Smooth muscle cell of the brain vasculature (primary cell): ENCODE measurements at regions not wholly inside any gene's neighbourhood (a gene's known extent, or its start where the extent isn't known, plus 50 kb on each side); places are given as distances from the start of the nearest gene placed in this dataset.
A peak's percentile ranks its signal among the peaks of the same experiment; 100 is the strongest.

ENCODE experiments used
- DNase-seq: peaks from one replicate; pipeline ENCODE4 v3.0.0-alpha.2; 2012; ENCODE audit warnings: low read depth, low spot score

- no peak for DNase-seq
Observed at GRCh38 chr12:47560415-47560814, 145.4 kb downstream of the RPAP3 start.

DNA sequence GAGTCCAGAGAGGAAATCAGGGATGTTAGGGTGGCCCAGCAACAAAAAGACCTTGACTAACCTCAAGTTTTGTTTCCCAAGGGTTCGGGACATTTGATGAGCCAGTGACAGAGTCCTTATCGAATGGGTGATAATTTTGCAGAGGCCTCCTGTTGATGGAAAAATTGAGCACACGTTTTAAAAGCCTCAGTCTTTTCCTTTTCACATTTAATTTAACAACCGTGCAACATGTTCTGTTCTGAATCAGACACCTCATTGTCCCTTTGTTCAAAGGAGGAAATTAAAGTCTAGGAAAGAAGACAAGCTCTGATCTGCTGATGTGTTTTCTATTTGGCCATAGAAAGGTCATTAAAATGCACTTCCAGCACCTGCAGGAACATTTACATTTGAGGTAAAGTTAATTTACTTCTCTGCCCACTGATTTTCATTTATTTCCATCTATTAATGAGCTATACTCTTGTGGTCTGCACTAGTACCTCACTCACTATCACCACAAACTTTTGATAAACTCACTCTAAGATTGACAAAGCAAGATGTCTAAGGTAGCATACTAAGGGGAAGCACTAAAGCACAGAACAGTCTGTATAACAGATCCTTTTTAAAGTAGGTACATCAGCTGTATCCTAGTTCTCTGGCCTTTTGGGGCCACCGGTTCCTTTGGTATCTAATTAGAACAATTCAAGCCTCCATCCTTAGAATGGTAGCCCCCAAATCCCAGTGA, 147.0 kb downstream of the RPAP3 start:
- no peak for DNase-seq

- DNase-seq, result no peak
Observed at GRCh38 chr12:47557386-47557785, 148.4 kb downstream of the RPAP3 start.

DNA sequence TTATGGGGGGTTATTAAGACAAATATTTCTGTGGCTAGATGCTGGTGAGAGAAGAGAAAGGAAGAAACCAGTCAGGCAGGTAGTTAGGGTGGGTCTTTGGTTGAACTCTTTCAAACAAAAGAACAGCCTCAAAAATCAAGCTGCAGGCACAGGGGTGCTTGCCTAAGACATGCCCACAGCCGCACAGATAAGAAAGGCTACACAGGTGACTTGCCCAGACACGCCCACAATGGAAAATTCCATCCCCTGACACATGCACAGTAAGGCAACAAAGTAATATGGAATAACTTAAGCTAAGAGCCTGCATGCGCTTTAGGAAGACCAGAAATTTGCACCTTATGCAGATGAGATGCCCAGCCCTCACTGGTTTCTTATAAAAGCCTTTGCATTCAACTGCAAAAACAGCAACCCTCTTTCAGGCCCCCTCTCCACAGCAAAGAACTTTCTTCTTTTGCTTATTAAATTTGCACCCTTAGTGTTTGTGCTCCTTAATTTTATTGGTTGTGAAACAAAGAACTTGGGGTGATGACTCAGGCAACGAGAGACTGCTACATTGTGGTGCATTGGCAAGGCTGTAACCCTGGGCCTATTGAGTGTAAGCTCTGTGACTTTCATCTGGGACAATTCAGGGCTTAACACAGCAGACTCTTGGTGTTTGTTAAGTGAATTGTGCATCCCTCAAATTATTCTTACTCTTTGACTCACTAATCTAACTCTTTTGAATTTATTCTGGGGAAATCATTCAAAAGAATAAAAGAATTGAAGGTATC, 149.4 kb downstream of the RPAP3 start:
- no peak for DNase-seq

DNA sequence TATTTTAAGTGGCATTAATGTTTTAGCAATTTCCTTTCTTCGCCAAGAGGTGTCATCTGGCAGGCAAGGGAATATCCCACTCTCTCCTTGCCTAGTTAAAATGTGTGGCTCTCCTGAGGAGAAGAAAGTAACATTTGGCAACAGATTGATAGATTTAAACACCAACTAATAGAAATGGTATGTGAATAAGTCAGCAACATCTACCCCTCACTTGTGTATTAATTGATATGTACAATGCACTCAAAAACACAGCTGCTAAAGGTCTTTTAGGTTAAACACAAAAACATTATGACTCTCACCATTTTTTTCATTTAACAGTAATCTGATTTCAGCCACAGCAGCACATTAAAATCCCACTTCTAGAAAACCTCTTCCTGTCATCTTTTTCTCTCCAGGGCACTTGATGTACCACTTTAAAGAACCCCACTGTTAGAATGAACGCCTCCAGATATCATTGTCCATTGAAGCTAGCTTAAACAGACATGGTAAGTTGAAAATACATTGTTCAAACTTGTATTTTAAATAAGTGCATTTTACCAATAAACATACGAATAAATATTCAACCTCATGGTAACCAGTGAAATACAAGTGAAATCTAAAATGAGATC, 151.7 kb downstream of the RPAP3 start:
- no peak for DNase-seq

DNA sequence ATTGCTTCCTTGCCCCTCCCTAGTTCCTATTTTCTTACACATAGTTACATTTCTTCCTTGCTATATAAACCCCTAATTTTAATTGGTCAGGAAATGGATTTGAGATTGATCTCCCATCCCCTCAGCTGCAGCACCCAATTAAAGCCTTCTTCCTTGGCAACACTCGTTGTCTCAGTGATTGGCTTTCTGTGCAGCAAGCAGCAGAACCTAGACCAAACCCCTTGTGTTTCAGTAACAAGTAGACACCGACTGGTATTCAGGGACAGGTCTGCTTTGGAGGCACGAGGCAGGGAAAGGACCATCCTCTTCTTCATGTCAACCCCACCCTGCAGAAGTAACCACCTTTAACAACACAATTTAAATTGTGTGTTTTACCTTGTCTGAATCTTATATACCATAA, 152.6 kb downstream of the RPAP3 start:
- DNase-seq, result no peak

- no peak for DNase-seq
Observed at GRCh38 chr12:47551426-47551851, 154.4 kb downstream of the RPAP3 start.

GRCh38 chr12:47549258-47549657, 156.6 kb downstream of the RPAP3 start:
- DNase-seq, result no peak

DNA sequence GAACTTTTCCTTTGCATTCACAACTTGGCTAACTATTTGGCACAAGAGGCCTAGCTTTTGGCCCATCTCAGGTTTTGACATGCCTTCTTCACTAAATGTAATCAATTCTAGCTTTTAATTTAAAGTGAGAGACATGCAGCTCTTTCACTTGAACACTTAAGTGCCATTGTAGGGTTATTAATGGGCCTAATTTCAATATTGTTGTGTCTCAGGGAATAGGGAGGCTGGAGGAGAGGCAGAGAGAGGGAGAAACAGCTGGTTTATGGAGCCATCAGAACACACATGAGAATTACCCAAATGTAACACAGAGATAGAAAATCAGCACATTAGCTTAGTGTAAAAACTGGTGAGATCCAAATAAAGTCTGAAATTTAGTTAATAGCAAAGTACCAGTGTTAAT, 157.4 kb downstream of the RPAP3 start:
- DNase-seq, result no peak

DNA sequence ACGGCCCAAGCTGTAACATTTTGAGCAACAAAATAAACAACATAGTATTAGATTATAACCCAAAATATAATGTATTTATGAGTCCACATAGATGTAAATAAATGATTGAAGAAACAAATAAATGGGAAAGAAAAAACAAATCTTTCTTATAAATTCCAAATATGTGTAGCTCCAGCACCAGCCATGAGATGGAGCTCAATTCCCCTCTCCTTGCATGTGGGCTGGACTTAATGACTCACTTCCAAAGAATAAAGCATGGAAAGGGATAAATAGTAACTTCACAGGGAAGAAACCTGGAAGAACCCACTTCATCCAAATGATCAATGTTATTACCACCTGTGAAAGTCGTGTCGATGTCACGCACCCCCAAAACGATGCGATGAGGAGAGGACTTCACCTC, 158.8 kb downstream of the RPAP3 start:
- DNase-seq, result peak; percentile 17

DNA sequence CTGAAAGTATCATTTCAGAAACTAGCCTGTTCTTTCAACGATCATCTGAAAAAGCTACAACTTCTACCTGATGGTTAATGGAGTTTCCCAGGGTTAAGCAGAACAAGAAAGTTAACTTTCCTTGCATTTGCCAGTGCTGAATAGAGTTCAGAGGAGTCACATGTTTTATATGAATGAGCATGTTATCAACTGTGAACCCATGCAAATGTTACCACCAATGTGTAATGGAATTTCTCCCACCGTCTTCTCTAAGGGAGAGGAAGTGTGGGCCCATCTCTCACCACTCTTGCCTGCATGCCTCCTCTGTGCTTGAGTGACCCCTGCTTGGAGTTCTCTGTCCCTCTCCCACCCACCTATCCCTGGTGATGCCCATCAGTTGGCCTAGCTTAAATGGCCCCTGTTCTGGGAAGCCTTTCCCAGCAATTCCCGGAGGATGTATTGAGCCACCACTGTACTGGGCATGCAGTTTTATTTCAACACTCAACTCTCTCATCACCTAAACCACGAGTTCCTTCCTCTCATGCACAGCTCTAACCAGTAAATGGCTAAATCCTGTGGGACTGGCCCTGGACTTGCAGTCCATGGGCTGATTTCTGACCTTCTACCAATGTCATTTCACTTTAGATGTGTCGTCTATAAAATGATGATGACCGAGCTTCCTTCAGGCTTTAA, 159.8 kb downstream of the RPAP3 start:
- DNase-seq, result no peak

DNA sequence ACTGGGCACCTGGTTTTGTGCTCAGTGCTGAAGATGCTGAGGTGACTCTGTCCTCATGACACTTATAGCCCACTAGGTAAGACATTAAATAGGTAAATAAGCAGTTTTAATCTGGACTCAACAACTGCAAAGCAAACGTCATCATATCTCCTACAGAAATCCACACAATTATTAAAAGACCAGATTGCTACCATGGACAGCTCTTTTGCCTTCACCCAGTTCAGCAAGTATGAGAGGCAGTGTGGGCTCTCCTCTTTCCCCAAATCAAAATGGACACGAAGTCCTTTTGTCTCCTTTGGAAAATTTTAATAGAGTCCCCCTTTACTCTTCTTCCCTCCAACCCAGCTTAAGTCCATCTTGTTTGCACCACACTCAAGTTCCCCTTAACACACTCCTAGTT, 171.1 kb downstream of the RPAP3 start:
- DNase-seq, result no peak

DNA sequence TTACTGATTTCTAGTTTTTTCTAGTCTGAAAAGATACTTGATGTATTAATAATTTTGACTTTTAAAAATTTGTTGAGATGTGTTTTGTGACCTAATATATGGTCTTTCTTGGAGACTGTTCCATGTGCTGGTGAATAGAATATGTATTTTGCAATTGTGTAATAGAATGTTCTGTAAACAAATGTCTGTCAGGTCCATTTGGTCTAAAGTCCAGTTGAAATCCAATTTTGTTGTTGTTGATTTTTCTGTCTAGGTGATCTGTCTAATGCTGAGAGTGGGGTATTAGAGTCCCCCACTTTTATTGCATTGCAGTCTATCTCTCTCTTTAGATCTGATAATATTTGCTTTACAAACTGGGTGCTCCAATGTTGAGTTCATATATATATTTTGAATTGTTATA, 175.8 kb downstream of the RPAP3 start:
- DNase-seq, result no peak

GRCh38 chr12:47527816-47528215, 178.0 kb downstream of the RPAP3 start:
- DNase-seq, result no peak

- no peak for DNase-seq
Observed at GRCh38 chr12:47520029-47520428, 185.8 kb downstream of the RPAP3 start.

DNA sequence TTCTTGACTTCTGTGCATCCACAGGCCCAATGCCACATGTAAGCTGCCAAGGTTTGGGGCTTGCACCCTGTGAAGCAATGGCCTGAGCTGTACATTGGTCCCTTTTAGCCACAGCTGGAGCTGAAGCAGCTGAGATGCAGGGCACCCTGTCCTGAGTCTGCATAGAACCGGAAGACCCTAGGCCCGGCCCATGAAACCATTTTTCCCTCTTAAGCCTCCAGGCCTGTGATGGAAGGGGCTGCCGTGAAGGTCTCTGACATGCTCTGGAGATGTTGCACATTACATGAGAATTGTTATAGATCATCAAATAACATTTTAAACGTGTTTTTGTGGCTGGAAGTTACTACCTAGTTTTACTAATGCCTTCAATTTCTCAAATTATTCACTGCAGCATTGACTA, 188.7 kb downstream of the RPAP3 start:
- no peak for DNase-seq

GRCh38 chr12:47509398-47509851, 196.4 kb downstream of the RPAP3 start:
- DNase-seq, result no peak

GRCh38 chr12:47507221-47507620, 198.6 kb downstream of the RPAP3 start:
- no peak for DNase-seq

- DNase-seq, result no peak
Observed at GRCh38 chr12:47504775-47505446, 200.9 kb downstream of the RPAP3 start.

DNA sequence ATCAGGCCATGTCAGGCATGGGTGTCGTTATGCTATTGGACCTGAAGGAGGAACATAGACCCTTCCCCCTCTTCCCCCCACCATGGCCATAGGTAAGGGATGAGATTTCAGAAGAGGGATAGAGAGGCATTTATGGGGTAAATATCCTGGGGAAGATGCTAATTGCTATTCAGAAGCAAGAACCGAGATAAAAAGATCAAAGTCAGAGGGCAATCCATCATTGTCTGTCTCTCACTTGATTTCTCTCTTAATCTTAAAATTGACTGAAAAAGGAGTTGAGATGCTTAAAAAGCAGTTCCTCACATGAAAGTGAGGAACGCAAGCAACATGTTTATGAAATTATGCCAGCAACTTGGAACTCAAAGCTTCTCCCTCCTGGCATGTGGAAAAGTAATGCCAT, 212.0 kb downstream of the RPAP3 start:
- DNase-seq, result no peak

GRCh38 chr12:47491516-47492305, 214.1 kb downstream of the RPAP3 start:
- no peak for DNase-seq
